CD4-positive, alpha-beta memory T cell (primary cell): ENCODE measurements at regions not wholly inside any gene's neighbourhood (a gene's known extent, or its start where the extent isn't known, plus 50 kb on each side); places are given as distances from the start of the nearest gene placed in this dataset.

ENCODE experiments used
- CTCF ChIA-PET: fragments of 350-600 bp; sonication (Branson Sonifier 250); formaldehyde crosslinking; loops from one replicate; lab custom pipeline; 2021; ENCODE audit warnings: inconsistent platforms; ENCODE audit not compliant: partially characterized antibody; lab: Charles Lee
- POLR2A ChIA-PET: fragments of 350-600 bp; sonication (Branson Sonifier 250); formaldehyde crosslinking; loops from one replicate; lab custom pipeline; 2021; ENCODE audit not compliant: partially characterized antibody; lab: Charles Lee
- DNase-seq, 5 donors: peaks; one replicate each; pipeline versions ENCODE4 v3.0.0 to v3.0.0-alpha.2; 2020 to 2022; ENCODE audit warnings: mixed read lengths in 1 of 5
- H3K27ac ChIP-seq: one replicate; pipeline ENCODE4 v1.7.0; 2013; ENCODE audit warnings: low read depth, low read length
- H3K27me3 ChIP-seq: 2 replicates; pipeline ENCODE4 v1.7.0; 2013; ENCODE audit warnings: mild to moderate bottlenecking, low read length, moderate library complexity; ENCODE audit not compliant: insufficient read depth
- H3K36me3 ChIP-seq: 2 replicates; pipeline ENCODE4 v1.7.0; 2013; ENCODE audit warnings: mild to moderate bottlenecking, low read length, moderate library complexity; ENCODE audit not compliant: insufficient read depth
- H3K4me1 ChIP-seq: 2 replicates; pipeline ENCODE4 v1.7.0; 2013; ENCODE audit warnings: mild to moderate bottlenecking, low read length, moderate library complexity; ENCODE audit not compliant: insufficient read depth
- H3K4me3 ChIP-seq, 2 donors: one replicate each; pipeline ENCODE4 v1.7.0; 2013; ENCODE audit warnings: low read length in 2 of 2, mild to moderate bottlenecking in 1 of 2
- H3K9me3 ChIP-seq, 2 donors: one replicate each; pipeline ENCODE4 v1.7.0; 2013; ENCODE audit warnings: low read length in 2 of 2, control low read depth in 1 of 2; ENCODE audit not compliant: control insufficient read depth in 1 of 2
- H3K27ac Mint-ChIP-seq, 7 donors: one replicate each; pipeline ENCODE4 v1.8.0; 2020 to 2021; ENCODE audit warnings: mixed read lengths in 7 of 7, mild to moderate bottlenecking in 6 of 7, inconsistent platforms in 3 of 7, moderate library complexity in 3 of 7
- H3K27me3 Mint-ChIP-seq, 2 donors: one replicate each; pipeline ENCODE4 v1.8.0; 2020 to 2021; ENCODE audit warnings: mixed read lengths in 2 of 2
- H3K36me3 Mint-ChIP-seq, 2 donors: one replicate each; pipeline ENCODE4 v1.8.0; 2020 to 2021; ENCODE audit warnings: mixed read lengths in 2 of 2, inconsistent platforms in 1 of 2, mild to moderate bottlenecking in 1 of 2
- H3K4me1 Mint-ChIP-seq, 4 donors: one replicate each; pipeline ENCODE4 v1.8.0; 2020 to 2021; ENCODE audit warnings: mixed read lengths in 4 of 4, mild to moderate bottlenecking in 1 of 4
- H3K4me3 Mint-ChIP-seq, 8 donors: one replicate each; pipeline ENCODE4 v1.8.0; 2020 to 2021; ENCODE audit warnings: mixed read lengths in 8 of 8, mild to moderate bottlenecking in 7 of 8, moderate library complexity in 6 of 8, inconsistent platforms in 3 of 8
- H3K9me3 Mint-ChIP-seq, 8 donors: one replicate each; pipeline ENCODE4 v1.8.0; 2020 to 2021; ENCODE audit warnings: mixed read lengths in 8 of 8, mild to moderate bottlenecking in 5 of 8, inconsistent platforms in 3 of 8, moderate library complexity in 1 of 8
- intact Hi-C: fragments of 100-400 bp; cut with micrococcal nuclease; formaldehyde crosslinking; loops from one replicate; pipeline ENCODE4 v1.15.1; 2023

- intact Hi-C loops = no loop called here
- DNase-seq = no peak
- H3K36me3 ChIP-seq = no peaks in the 10 kb centered on the region
- H3K27me3 ChIP-seq = no peaks in the 10 kb centered on the region
- H3K9me3 ChIP-seq = no peaks in the 10 kb centered on the region
- peaks cover 12 to 20% of the 10 kb centered on the region in 2 donors for H3K27me3 Mint-ChIP-seq
- CTCF ChIA-PET = no interaction called here
- H3K36me3 Mint-ChIP-seq = no peaks in the 10 kb centered on the region
- H3K4me1 ChIP-seq = no peaks in the 10 kb centered on the region
- no peaks in the 10 kb centered on the region for H3K4me1 Mint-ChIP-seq
- POLR2A ChIA-PET = no interaction called here
- H3K27ac ChIP-seq = no peak overlapping the region
- no peak overlapping the region for H3K4me3 Mint-ChIP-seq
- no peak overlapping the region for H3K4me3 ChIP-seq
- peaks cover 0 to 7% (median 4%) of the 10 kb centered on the region in 8 donors for H3K9me3 Mint-ChIP-seq
- H3K27ac Mint-ChIP-seq = no peak overlapping the region
Measured at GRCh38 chr21:35484032-35484431, 434.9 kb upstream of the RUNX1 start.

GRCh38 chr21:35482933-35483662, 434.0 kb upstream of the RUNX1 start:
- Mint-ChIP-seq H3K27me3 (peaks cover 15 to 20% of the 10 kb centered on the region in 2 donors), H3K36me3 (no peaks in the 10 kb centered on the region), H3K27ac (no peak overlapping the region), H3K9me3 (peaks cover 0 to 8% (median 6%) of the 10 kb centered on the region in 8 donors), H3K4me1 (no peaks in the 10 kb centered on the region), H3K4me3 (no peak overlapping the region)
- Histone ChIP-seq H3K4me1 (no peaks in the 10 kb centered on the region), H3K9me3 (no peaks in the 10 kb centered on the region), H3K36me3 (no peaks in the 10 kb centered on the region), H3K4me3 (no peak overlapping the region), H3K27me3 (no peaks in the 10 kb centered on the region), H3K27ac (no peak overlapping the region)
- ChIA-PET POLR2A (no interaction called here), CTCF (no interaction called here)
- no peak for DNase-seq
- intact Hi-C loops = no loop called here

- H3K27me3 ChIP-seq = no peaks in the 10 kb centered on the region
- Mint-ChIP-seq H3K27ac (no peak overlapping the region), H3K9me3 (peaks cover 0 to 8% (median 6%) of the 10 kb centered on the region in 8 donors), H3K4me3 (no peak overlapping the region), H3K4me1 (no peaks in the 10 kb centered on the region), H3K27me3 (peaks cover 16 to 18% of the 10 kb centered on the region in 2 donors), H3K36me3 (no peaks in the 10 kb centered on the region)
- no peaks in the 10 kb centered on the region for H3K9me3 ChIP-seq
- H3K4me3 ChIP-seq = no peak overlapping the region
- DNase-seq = no peak
- POLR2A ChIA-PET = no interaction called here
- CTCF ChIA-PET = no interaction called here
- no peaks in the 10 kb centered on the region for H3K36me3 ChIP-seq
- H3K4me1 ChIP-seq = no peaks in the 10 kb centered on the region
- no peak overlapping the region for H3K27ac ChIP-seq
- intact Hi-C loops = no loop called here
Measured at GRCh38 chr21:35482096-35482495, 433.0 kb upstream of the RUNX1 start.

GRCh38 chr21:35481005-35481404, 431.9 kb upstream of the RUNX1 start:
- H3K27me3 Mint-ChIP-seq = peaks cover 15 to 18% of the 10 kb centered on the region in 2 donors
- POLR2A ChIA-PET = no interaction called here
- intact Hi-C loops = no loop called here

GRCh38 chr21:35479529-35479928, 430.4 kb upstream of the RUNX1 start:
- no peak for DNase-seq
- Histone ChIP-seq H3K4me3 (no peak overlapping the region), H3K9me3 (no peaks in the 10 kb centered on the region), H3K27ac (no peak overlapping the region), H3K36me3 (no peaks in the 10 kb centered on the region), H3K27me3 (no peaks in the 10 kb centered on the region), H3K4me1 (peaks cover 9% of the 10 kb centered on the region)
- no peaks in the 10 kb centered on the region for H3K36me3 Mint-ChIP-seq
- no peak overlapping the region for H3K4me3 Mint-ChIP-seq
- peaks cover 7 to 10% (median 10%) of the 10 kb centered on the region in 4 donors for H3K4me1 Mint-ChIP-seq
- intact Hi-C loops = no loop called here
- CTCF ChIA-PET = no interaction called here
- peaks cover 9 to 15% of the 10 kb centered on the region in 2 donors for H3K27me3 Mint-ChIP-seq
- H3K9me3 Mint-ChIP-seq = peaks cover 0 to 8% (median 6%) of the 10 kb centered on the region in 8 donors
- no peak overlapping the region for H3K27ac Mint-ChIP-seq
- POLR2A ChIA-PET = no interaction called here

More at GRCh38 chr21:35481005-35481404, 431.9 kb upstream of the RUNX1 start:
- H3K4me1 Mint-ChIP-seq = peaks cover 2 to 5% (median 4%) of the 10 kb centered on the region in 4 donors
- Histone ChIP-seq H3K4me3 (no peak overlapping the region), H3K27me3 (no peaks in the 10 kb centered on the region), H3K27ac (no peak overlapping the region), H3K9me3 (no peaks in the 10 kb centered on the region), H3K4me1 (peaks cover 4% of the 10 kb centered on the region), H3K36me3 (no peaks in the 10 kb centered on the region)
- H3K9me3 Mint-ChIP-seq = peaks cover 0 to 8% (median 6%) of the 10 kb centered on the region in 8 donors
- DNase-seq = no peak
- CTCF ChIA-PET = no interaction called here
- no peak overlapping the region for H3K27ac Mint-ChIP-seq
- H3K36me3 Mint-ChIP-seq = no peaks in the 10 kb centered on the region
- H3K4me3 Mint-ChIP-seq = no peak overlapping the region

- peaks cover 9% of the 10 kb centered on the region for H3K4me1 ChIP-seq
- no peaks in the 10 kb centered on the region for H3K27me3 ChIP-seq
- ChIA-PET CTCF (no interaction called here), POLR2A (no interaction called here)
- DNase-seq = no peak
- Mint-ChIP-seq H3K4me1 (peaks cover 7 to 10% (median 10%) of the 10 kb centered on the region in 4 donors), H3K9me3 (peaks cover 0 to 8% (median 6%) of the 10 kb centered on the region in 8 donors), H3K27ac (no peak overlapping the region), H3K4me3 (no peak overlapping the region), H3K27me3 (peaks cover 4 to 10% of the 10 kb centered on the region in 2 donors), H3K36me3 (no peaks in the 10 kb centered on the region)
- no peaks in the 10 kb centered on the region for H3K36me3 ChIP-seq
- intact Hi-C loops = no loop called here
- H3K27ac ChIP-seq = no peak overlapping the region
- no peak overlapping the region for H3K4me3 ChIP-seq
- H3K9me3 ChIP-seq = no peaks in the 10 kb centered on the region
Measured at GRCh38 chr21:35479065-35479448, 430.0 kb upstream of the RUNX1 start.

- no peaks in the 10 kb centered on the region for H3K36me3 Mint-ChIP-seq
- H3K9me3 Mint-ChIP-seq = peaks cover 0 to 8% (median 6%) of the 10 kb centered on the region in 8 donors
- no peak overlapping the region for H3K27ac Mint-ChIP-seq
- H3K9me3 ChIP-seq = no peaks in the 10 kb centered on the region
- ChIA-PET CTCF (no interaction called here), POLR2A (no interaction called here)
- no peak overlapping the region for H3K4me3 Mint-ChIP-seq
- intact Hi-C loops = no loop called here
- H3K27ac ChIP-seq = no peak overlapping the region
- DNase-seq = no peak
- H3K27me3 ChIP-seq = no peaks in the 10 kb centered on the region
- peaks cover 3 to 10% of the 10 kb centered on the region in 2 donors for H3K27me3 Mint-ChIP-seq
- H3K36me3 ChIP-seq = no peaks in the 10 kb centered on the region
- peaks cover 7 to 10% (median 10%) of the 10 kb centered on the region in 4 donors for H3K4me1 Mint-ChIP-seq
- H3K4me3 ChIP-seq = no peak overlapping the region
- peaks cover 9% of the 10 kb centered on the region for H3K4me1 ChIP-seq
Measured at GRCh38 chr21:35478161-35479064, 429.3 kb upstream of the RUNX1 start.
